ENCODE measurements at regions not wholly inside any gene's neighbourhood (a gene's known extent, or its start where the extent isn't known, plus 50 kb on each side); places are given as distances from the start of the nearest gene placed in this dataset.

GRCh38 chr12:93140325-93140724, 211.2 kb upstream of the EEA1 start:
- TF ChIP-seq EZH2 (IDR thresholded peaks at IDR 0.05) (no peak), POLR2AphosphoS5 (IDR thresholded peaks at IDR 0.05; ENCODE audit: borderline replicate concordance, low read depth, low read length) (no peak)
